ENCODE measurements at regions not wholly inside any gene's neighbourhood (a gene's known extent, or its start where the extent isn't known, plus 50 kb on each side); places are given as distances from the start of the nearest gene placed in this dataset.

DNA sequence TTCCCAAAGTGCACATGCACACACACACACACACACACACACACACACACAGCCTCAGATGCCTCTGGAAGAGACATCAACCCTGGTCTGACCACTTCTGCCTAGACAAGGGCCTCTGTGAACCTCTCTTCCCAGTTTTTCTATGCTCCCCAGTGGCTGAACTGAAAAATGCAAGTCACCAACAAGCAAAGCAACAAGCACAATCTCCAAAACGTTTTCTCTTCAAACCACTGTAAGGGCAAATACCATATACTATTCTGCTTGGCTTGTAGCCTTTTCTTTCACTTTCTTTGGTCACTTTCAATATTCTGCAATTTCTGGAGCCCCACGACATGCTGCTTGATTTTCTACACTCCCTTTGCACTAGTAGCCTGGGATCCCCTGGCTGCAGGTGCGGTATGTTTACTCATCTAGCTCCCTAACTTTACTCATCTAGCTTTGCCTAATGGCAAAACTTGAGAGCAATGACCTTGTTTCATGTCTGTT, 121.4 kb upstream of the DST start:
- TF ChIP-seq, protein P1, sequence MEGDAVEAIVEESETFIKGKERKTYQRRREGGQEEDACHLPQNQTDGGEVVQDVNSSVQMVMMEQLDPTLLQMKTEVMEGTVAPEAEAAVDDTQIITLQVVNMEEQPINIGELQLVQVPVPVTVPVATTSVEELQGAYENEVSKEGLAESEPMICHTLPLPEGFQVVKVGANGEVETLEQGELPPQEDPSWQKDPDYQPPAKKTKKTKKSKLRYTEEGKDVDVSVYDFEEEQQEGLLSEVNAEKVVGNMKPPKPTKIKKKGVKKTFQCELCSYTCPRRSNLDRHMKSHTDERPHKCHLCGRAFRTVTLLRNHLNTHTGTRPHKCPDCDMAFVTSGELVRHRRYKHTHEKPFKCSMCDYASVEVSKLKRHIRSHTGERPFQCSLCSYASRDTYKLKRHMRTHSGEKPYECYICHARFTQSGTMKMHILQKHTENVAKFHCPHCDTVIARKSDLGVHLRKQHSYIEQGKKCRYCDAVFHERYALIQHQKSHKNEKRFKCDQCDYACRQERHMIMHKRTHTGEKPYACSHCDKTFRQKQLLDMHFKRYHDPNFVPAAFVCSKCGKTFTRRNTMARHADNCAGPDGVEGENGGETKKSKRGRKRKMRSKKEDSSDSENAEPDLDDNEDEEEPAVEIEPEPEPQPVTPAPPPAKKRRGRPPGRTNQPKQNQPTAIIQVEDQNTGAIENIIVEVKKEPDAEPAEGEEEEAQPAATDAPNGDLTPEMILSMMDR (optimal IDR thresholded peaks at IDR 0.05 in 1 of 3, IDR thresholded peaks at IDR 0.05 in 1 of 3, conservative IDR thresholded peaks at IDR 0.05 in 1 of 3; ENCODE audit: extremely low read depth in 1 of 3, insufficient read depth in 2 of 3, low read length in 3 of 3): peak; percentile 48 to 55 (median 51)
- no peak for TF ChIP-seq EZH2 (IDR thresholded peaks at IDR 0.05; ENCODE audit: low read length)
